ENCODE measurements at regions not wholly inside any gene's neighbourhood (a gene's known extent, or its start where the extent isn't known, plus 50 kb on each side); places are given as distances from the start of the nearest gene placed in this dataset.

- Histone ChIP-seq H3K9me3 (no peaks in the 10 kb centered on the region), H3K27me3 (no peaks in the 10 kb centered on the region), H3K4me3 (ENCODE audit: low read depth in 1 of 2, low read length in 1 of 2) (no peak overlapping the region), H3K4me1 (ENCODE audit: control insufficient read depth in 1 of 2, insufficient read depth in 1 of 2, low read depth in 1 of 2, low read length in 1 of 2) (no peaks in the 10 kb centered on the region), H3K36me3 (no peaks in the 10 kb centered on the region), H3K27ac (no peak overlapping the region)
- TF ChIP-seq, protein P1, sequence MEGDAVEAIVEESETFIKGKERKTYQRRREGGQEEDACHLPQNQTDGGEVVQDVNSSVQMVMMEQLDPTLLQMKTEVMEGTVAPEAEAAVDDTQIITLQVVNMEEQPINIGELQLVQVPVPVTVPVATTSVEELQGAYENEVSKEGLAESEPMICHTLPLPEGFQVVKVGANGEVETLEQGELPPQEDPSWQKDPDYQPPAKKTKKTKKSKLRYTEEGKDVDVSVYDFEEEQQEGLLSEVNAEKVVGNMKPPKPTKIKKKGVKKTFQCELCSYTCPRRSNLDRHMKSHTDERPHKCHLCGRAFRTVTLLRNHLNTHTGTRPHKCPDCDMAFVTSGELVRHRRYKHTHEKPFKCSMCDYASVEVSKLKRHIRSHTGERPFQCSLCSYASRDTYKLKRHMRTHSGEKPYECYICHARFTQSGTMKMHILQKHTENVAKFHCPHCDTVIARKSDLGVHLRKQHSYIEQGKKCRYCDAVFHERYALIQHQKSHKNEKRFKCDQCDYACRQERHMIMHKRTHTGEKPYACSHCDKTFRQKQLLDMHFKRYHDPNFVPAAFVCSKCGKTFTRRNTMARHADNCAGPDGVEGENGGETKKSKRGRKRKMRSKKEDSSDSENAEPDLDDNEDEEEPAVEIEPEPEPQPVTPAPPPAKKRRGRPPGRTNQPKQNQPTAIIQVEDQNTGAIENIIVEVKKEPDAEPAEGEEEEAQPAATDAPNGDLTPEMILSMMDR (IDR thresholded peaks at IDR 0.05) = no peak
Observed at GRCh38 chr3:56864090-56864489, 62.3 kb upstream of the ARHGEF3 start.

DNA sequence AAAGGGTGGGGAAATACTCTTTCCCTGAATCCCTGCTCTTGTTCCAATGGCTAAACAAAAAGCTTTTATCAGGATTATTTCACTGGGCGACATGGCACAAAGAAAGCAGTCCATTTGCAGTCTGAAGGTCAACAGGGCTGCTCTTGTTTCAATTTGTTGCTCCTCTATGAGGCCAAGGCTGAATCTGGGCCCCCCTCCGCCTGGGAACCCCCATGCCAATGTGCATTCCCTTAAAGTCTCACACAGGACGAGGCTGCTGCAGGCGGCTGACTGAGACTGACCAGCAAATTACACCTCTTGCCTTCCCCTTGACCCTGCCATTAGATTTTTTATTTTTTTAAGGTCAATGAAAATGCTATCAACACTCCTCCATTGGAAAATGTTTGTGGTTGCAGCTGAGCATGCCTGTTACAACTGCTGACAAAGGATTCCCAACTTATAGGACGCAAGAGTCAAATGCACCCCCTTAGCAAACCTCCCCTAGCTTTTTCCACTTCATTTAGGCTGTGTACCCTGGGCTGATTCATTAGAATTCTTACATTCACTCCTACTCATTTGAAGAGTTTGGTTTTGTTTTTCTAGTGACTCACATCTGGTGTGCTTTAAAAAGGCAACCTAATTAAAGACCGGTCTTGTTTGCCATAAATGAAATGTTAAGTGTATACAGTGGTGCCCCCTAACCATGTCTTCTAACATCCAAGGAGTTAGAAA is 60.8 kb upstream of the ARHGEF3 start:
- TF ChIP-seq, protein P1 (IDR thresholded peaks at IDR 0.05) = no peak
- H3K27me3 ChIP-seq = no peaks in the 10 kb centered on the region
- no peaks in the 10 kb centered on the region for H3K36me3 ChIP-seq
- no peaks in the 10 kb centered on the region for H3K4me1 ChIP-seq (ENCODE audit: control insufficient read depth in 1 of 2, insufficient read depth in 1 of 2, low read depth in 1 of 2, low read length in 1 of 2)
- no peak overlapping the region for H3K27ac ChIP-seq
- no peak overlapping the region for H3K4me3 ChIP-seq (ENCODE audit: low read depth in 1 of 2, low read length in 1 of 2)
- H3K9me3 ChIP-seq = no peaks in the 10 kb centered on the region

GRCh38 chr3:56861511-56861910 is 59.8 kb upstream of the ARHGEF3 start:
- H3K27me3 ChIP-seq = no peaks in the 10 kb centered on the region
- H3K4me1 ChIP-seq (ENCODE audit: control insufficient read depth in 1 of 2, insufficient read depth in 1 of 2, low read depth in 1 of 2, low read length in 1 of 2) = no peaks in the 10 kb centered on the region
- no peak overlapping the region for H3K4me3 ChIP-seq (ENCODE audit: low read depth in 1 of 2, low read length in 1 of 2)
- no peaks in the 10 kb centered on the region for H3K36me3 ChIP-seq
- TF ChIP-seq, protein P1 (IDR thresholded peaks at IDR 0.05) = no peak
- H3K9me3 ChIP-seq = no peaks in the 10 kb centered on the region
- no peak overlapping the region for H3K27ac ChIP-seq

GRCh38 chr3:56860939-56861338 is 59.2 kb upstream of the ARHGEF3 start:
- H3K9me3 ChIP-seq = no peaks in the 10 kb centered on the region
- H3K27ac ChIP-seq = no peak overlapping the region
- no peaks in the 10 kb centered on the region for H3K4me1 ChIP-seq (ENCODE audit: control insufficient read depth in 1 of 2, insufficient read depth in 1 of 2, low read depth in 1 of 2, low read length in 1 of 2)
- no peaks in the 10 kb centered on the region for H3K36me3 ChIP-seq
- TF ChIP-seq, protein P1 (IDR thresholded peaks at IDR 0.05) = no peak
- no peak overlapping the region for H3K4me3 ChIP-seq (ENCODE audit: low read depth in 1 of 2, low read length in 1 of 2)
- no peaks in the 10 kb centered on the region for H3K27me3 ChIP-seq

GRCh38 chr3:56860351-56860750 is 58.6 kb upstream of the ARHGEF3 start:
- Histone ChIP-seq H3K27me3 (no peaks in the 10 kb centered on the region), H3K9me3 (no peaks in the 10 kb centered on the region), H3K4me1 (ENCODE audit: control insufficient read depth in 1 of 2, insufficient read depth in 1 of 2, low read depth in 1 of 2, low read length in 1 of 2) (no peaks in the 10 kb centered on the region), H3K36me3 (no peaks in the 10 kb centered on the region), H3K4me3 (ENCODE audit: low read depth in 1 of 2, low read length in 1 of 2) (no peak overlapping the region), H3K27ac (no peak overlapping the region)
- TF ChIP-seq, protein P1 (IDR thresholded peaks at IDR 0.05) = no peak
